HCT116 (cell line): ENCODE measurements at regions not wholly inside any gene's neighbourhood (a gene's known extent, or its start where the extent isn't known, plus 50 kb on each side); places are given as distances from the start of the nearest gene placed in this dataset.

Source experiments
- ATAC-seq: fragments of 200-7000 bp; cut with Tn5 transposase; 2 replicates; pipeline ENCODE4 v1.9.1; 2020; ENCODE audit warnings: mild to moderate bottlenecking, moderate library complexity
- BruUV-seq: library from RNA; stranded (reverse); fragments of 400-500 nt; replicated peaks from 2 replicates; lab custom pipeline; 2021; lab: Mats Ljungman, UMichigan
- CTCF ChIA-PET: fragments of 300-600 bp; sonication (Branson Sonifier 250); formaldehyde crosslinking; loops from one replicate; lab custom pipeline; 2021; ENCODE audit warnings: antibody characterized with exemption; lab: Charles Lee
- POLR2A ChIA-PET: fragments of 300-600, 350-600 bp; sonication (Branson Sonifier 250); formaldehyde crosslinking; loops from one replicate; lab custom pipeline; 2021; ENCODE audit warnings: antibody characterized with exemption; lab: Charles Lee
- RAD21 ChIA-PET, 2 experiments: fragments of 300-600 bp; sonication (Branson Sonifier 250); formaldehyde crosslinking; loops; one replicate each; lab custom pipeline; 2023; ENCODE audit warnings: low total read pairs in 2 of 2; ENCODE audit not compliant: uncharacterized antibody in 2 of 2, unreplicated experiment in 2 of 2, low non-redundant PET in 1 of 2; lab: Charles Lee
- DNase-seq: peaks from one replicate; pipeline ENCODE4 v3.0.0-alpha.2; 2010; ENCODE audit warnings: low read depth, low spot score
- H2AFZ ChIP-seq: fragments of 200-600 bp; shearing (Covaris generic), sonication (generic); 2 replicates; pipeline ENCODE4 v1.6.1; 2017; ENCODE audit warnings: low read depth, mixed run types, mixed read lengths, antibody characterized with exemption, low read length; ENCODE audit not compliant: poor library complexity, severe bottlenecking
- H3K27ac ChIP-seq: 2 replicates; pipeline ENCODE4 v1.5.1; 2012; ENCODE audit warnings: low read depth, low read length
- H3K27me3 ChIP-seq: fragments of 200-600 bp; sonication (generic); 2 replicates; pipeline ENCODE4 v1.6.1; 2016; ENCODE audit warnings: mixed run types, low read length, mixed read lengths; ENCODE audit not compliant: insufficient read depth
- H3K36me3 ChIP-seq, 2 experiments: fragments of 200-500 bp in 1 of 2; fragments of 200-600 bp in 1 of 2; sonication (Bioruptor generic) in 1 of 2; sonication (generic) in 1 of 2; 2 replicates each; pipeline versions ENCODE4 v1.5.1 to v1.6.1; 2014 to 2016; ENCODE audit warnings: low read length in 2 of 2, inconsistent platforms in 1 of 2, mixed read lengths in 1 of 2, mixed run types in 1 of 2; ENCODE audit not compliant: insufficient read depth in 2 of 2, control insufficient read depth in 1 of 2
- H3K4me1 ChIP-seq, 2 experiments: fragments of 200-600 bp in 1 of 2; sonication (generic) in 1 of 2; 2 replicates each; pipeline versions ENCODE4 v1.5.1 to v1.6.1; 2012 to 2017; ENCODE audit warnings: low read length in 2 of 2, inconsistent platforms in 1 of 2, mild to moderate bottlenecking in 1 of 2, mixed read lengths in 1 of 2, mixed run types in 1 of 2, moderate library complexity in 1 of 2; ENCODE audit not compliant: insufficient read depth in 2 of 2, control insufficient read depth in 1 of 2
- H3K4me2 ChIP-seq: fragments of 200-600 bp; sonication (generic); 2 replicates; pipeline ENCODE4 v1.6.1; 2017; ENCODE audit warnings: mixed run types, low read length, mixed read lengths
- H3K4me3 ChIP-seq, 2 experiments: fragments of 200-600 bp in 1 of 2; sonication (generic) in 1 of 2; replicated peaks in 1 of 2; 2 replicates each; pipeline ENCODE4 v1.5.1; 2011 to 2016; ENCODE audit warnings: low read length in 2 of 2, control low read depth in 1 of 2, low read depth in 1 of 2, mild to moderate bottlenecking in 1 of 2, mixed read lengths in 1 of 2, mixed run types in 1 of 2
- H3K79me2 ChIP-seq: fragments of 200-600 bp; sonication (generic); 2 replicates; pipeline ENCODE4 v1.6.1; 2017; ENCODE audit warnings: mild to moderate bottlenecking, mixed run types, low read length, moderate library complexity, mixed read lengths; ENCODE audit not compliant: insufficient read depth
- H3K9ac ChIP-seq: fragments of 200-600 bp; sonication (generic); 2 replicates; pipeline ENCODE4 v1.6.1; 2016; ENCODE audit warnings: low read length, mixed read lengths
- H3K9me2 ChIP-seq: fragments of 200-600 bp; sonication (generic), shearing (Covaris generic); 2 replicates; pipeline ENCODE4 v1.6.1; 2017; ENCODE audit warnings: mixed run types, mild to moderate bottlenecking, moderate library complexity; ENCODE audit not compliant: insufficient read depth
- H3K9me3 ChIP-seq, 2 experiments: fragments of 200-500 bp in 1 of 2; fragments of 200-600 bp in 1 of 2; sonication (Bioruptor generic) in 1 of 2; sonication (generic) in 1 of 2; 2 replicates each; pipeline ENCODE4 v1.6.1; 2014 to 2017; ENCODE audit warnings: low read length in 2 of 2, mixed read lengths in 2 of 2, inconsistent platforms in 1 of 2, low read depth in 1 of 2, mild to moderate bottlenecking in 1 of 2, mixed run types in 1 of 2, moderate library complexity in 1 of 2; ENCODE audit not compliant: control insufficient read depth in 1 of 2, insufficient read depth in 1 of 2
- H4K20me1 ChIP-seq: fragments of 200-600 bp; sonication (generic), shearing (Covaris generic); 2 replicates; pipeline ENCODE4 v1.6.1; 2017; ENCODE audit warnings: mixed run types, mild to moderate bottlenecking, moderate library complexity; ENCODE audit not compliant: insufficient read depth
- EZH2 ChIP-seq: fragments of 200-600 bp; sonication (generic); IDR thresholded peaks from 2 replicates; pipeline ENCODE4 v1.6.1; 2017; ENCODE audit warnings: antibody characterized with exemption, mixed run types
- EZH2phosphoT487 ChIP-seq: fragments of 200-600 bp; IDR thresholded peaks from 2 replicates; pipeline ENCODE4 v1.6.1; 2018; ENCODE audit warnings: antibody characterized with exemption, borderline replicate concordance
- FOSL1 ChIP-seq: IDR thresholded peaks from 2 replicates; pipeline ENCODE4 v1.6.1; 2012; ENCODE audit warnings: low read depth
- JUND ChIP-seq: IDR thresholded peaks from 2 replicates; pipeline ENCODE4 v1.6.1; 2012
- POLR2A ChIP-seq: IDR thresholded peaks from 2 replicates; pipeline ENCODE4 v1.7.0; 2011; ENCODE audit warnings: borderline replicate concordance; ENCODE audit not compliant: insufficient read depth, insufficient read length; ENCODE audit errors: extremely low read depth
- POLR2AphosphoS5 ChIP-seq: IDR thresholded peaks from 2 replicates; pipeline ENCODE4 v1.6.1; 2011; ENCODE audit warnings: mild to moderate bottlenecking, low read depth, low read length, moderate library complexity
- SIN3A ChIP-seq: IDR thresholded peaks from 2 replicates; pipeline ENCODE4 v1.6.1; 2012; ENCODE audit warnings: low read depth
- SP1 ChIP-seq: IDR thresholded peaks from 2 replicates; pipeline ENCODE4 v1.6.1; 2012; ENCODE audit warnings: low read depth
- TCF7L2 ChIP-seq: IDR thresholded peaks from 2 replicates; pipeline ENCODE4 v1.7.0; 2011; ENCODE audit warnings: borderline replicate concordance, inconsistent platforms; ENCODE audit not compliant: insufficient read depth, insufficient read length; ENCODE audit errors: extremely low read depth
- YY1 ChIP-seq: IDR thresholded peaks from 2 replicates; pipeline ENCODE4 v1.6.1; 2011; ENCODE audit warnings: low read length, low read depth, moderate library complexity, mild to moderate bottlenecking; ENCODE audit not compliant: insufficient replicate concordance; ENCODE audit errors: extremely low read depth
- ZNF274 ChIP-seq: fragments of 200-500 bp; sonication (Bioruptor generic); IDR thresholded peaks from 2 replicates; pipeline ENCODE4 v1.6.1; 2014; ENCODE audit warnings: mild to moderate bottlenecking, low read depth, low read length, inconsistent platforms
- intact Hi-C: fragments of 100-400 bp; cut with micrococcal nuclease; formaldehyde crosslinking; loops from 2 replicates; pipeline ENCODE4 v1.10.0; 2022
- TF ChIP-seq, protein P1 (sequence below): IDR thresholded peaks from 2 replicates; pipeline ENCODE4 v1.6.1; 2012

DNA sequence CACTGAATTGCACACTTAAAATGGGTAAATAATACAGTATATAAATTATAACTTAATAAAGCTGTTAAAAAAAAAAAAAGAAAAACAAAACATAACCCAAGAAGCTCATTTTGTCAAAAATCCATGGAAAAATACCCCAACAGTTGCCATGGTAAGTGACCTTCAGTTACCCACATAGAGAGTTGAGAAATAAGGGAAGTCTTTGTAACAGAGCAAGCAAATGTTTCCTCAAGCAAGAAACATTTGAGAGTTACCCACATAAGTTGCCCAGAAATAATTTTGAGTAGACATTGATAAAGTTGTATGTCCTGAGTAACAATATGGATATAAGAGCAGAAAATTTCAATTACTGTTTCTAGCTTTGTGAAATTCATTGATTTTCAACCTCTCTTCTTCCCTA lies 227.4 kb downstream of the CCDC59 start:
- TF ChIP-seq YY1 (no peak), POLR2AphosphoS5 (no peak), JUND (no peak), TCF7L2 (no peak), ZNF274 (no peak), FOSL1 (no peak), EZH2 (no peak), SP1 (no peak), EZH2phosphoT487 (no peak), POLR2A (no peak), SIN3A (no peak)
- TF ChIP-seq, protein P1, sequence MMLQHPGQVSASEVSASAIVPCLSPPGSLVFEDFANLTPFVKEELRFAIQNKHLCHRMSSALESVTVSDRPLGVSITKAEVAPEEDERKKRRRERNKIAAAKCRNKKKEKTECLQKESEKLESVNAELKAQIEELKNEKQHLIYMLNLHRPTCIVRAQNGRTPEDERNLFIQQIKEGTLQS = no peak
- no peak for DNase-seq
- H3K4me2 ChIP-seq = no peak overlapping the region
- intact Hi-C loops = no loop called here
- no peaks in the 10 kb centered on the region for H3K27me3 ChIP-seq
- no peaks in the 10 kb centered on the region for H3K9me3 ChIP-seq
- H3K9me2 ChIP-seq = no peaks in the 10 kb centered on the region
- H3K27ac ChIP-seq = no peak overlapping the region
- H3K79me2 ChIP-seq = no peaks in the 10 kb centered on the region
- H2AFZ ChIP-seq = no peak overlapping the region
- BruUV-seq = no TSS peak
- ChIA-PET RAD21 (no interaction called here), POLR2A (no interaction called here), CTCF (no interaction called here)
- ATAC-seq = no peak
- no peak overlapping the region for H3K9ac ChIP-seq
- no peaks in the 10 kb centered on the region for H3K4me1 ChIP-seq
- no peak overlapping the region for H3K4me3 ChIP-seq
- no peaks in the 10 kb centered on the region for H3K36me3 ChIP-seq
- H4K20me1 ChIP-seq = no peaks in the 10 kb centered on the region
